GM12875 (cell line): ENCODE measurements at regions not wholly inside any gene's neighbourhood (a gene's known extent, or its start where the extent isn't known, plus 50 kb on each side); places are given as distances from the start of the nearest gene placed in this dataset.

ENCODE experiments used
- H3K4me3 ChIP-seq: one replicate; pipeline ENCODE4 v1.5.1; 2011; ENCODE audit warnings: low read depth, low read length, control low read depth
- TF ChIP-seq, protein P1 (sequence below): IDR thresholded peaks from 2 replicates; pipeline ENCODE4 v1.5.1; 2011; ENCODE audit warnings: low read depth, mild to moderate bottlenecking, control low read depth, inconsistent platforms, low read length, moderate library complexity, borderline replicate concordance; ENCODE audit not compliant: insufficient read depth

DNA sequence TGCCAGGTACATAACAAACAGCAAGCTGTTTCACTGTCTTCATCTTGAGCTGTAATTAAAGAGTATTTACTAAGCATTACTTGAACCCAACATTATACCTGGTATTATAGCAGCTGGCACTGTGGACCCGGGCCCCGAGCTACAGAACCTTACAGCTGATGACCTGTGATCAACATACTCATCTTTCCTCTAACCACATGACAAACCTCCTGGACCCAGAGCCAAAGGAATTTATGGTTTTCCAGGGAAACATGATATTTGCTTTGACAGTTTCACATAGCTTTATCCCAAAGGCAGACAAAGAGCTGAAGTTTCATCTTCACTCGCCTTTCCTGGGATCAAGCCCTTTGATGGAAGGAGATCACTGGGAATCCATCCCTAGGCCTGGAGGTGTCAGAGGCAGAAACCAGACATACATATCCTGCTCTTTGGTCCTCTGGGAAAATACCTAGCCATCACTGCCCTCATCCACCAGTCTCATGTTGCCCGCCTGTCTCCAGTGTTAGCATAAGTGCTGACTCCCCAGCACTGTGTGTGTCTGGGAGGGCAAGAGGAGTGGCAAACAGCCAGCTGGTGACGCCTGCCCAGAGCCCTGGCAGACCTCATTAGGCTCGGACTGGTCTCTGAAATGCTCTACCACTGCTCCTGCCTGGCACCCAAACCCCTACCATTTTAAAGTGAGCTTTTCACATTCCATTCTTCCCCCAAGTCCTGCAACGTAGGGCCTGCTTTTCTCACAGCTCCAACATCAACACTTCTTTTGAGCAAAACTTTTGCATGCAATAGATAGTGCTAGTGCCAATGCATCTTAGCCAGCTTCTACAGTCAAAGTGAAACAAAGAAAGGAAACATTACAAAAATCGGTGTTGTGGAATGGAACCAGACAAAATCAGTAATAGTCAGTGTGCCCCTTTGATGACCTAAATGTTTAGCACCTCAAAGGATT, 138.8 kb upstream of the CTAGE1 start:
- H3K4me3 ChIP-seq = no peak overlapping the region
- TF ChIP-seq, protein P1, sequence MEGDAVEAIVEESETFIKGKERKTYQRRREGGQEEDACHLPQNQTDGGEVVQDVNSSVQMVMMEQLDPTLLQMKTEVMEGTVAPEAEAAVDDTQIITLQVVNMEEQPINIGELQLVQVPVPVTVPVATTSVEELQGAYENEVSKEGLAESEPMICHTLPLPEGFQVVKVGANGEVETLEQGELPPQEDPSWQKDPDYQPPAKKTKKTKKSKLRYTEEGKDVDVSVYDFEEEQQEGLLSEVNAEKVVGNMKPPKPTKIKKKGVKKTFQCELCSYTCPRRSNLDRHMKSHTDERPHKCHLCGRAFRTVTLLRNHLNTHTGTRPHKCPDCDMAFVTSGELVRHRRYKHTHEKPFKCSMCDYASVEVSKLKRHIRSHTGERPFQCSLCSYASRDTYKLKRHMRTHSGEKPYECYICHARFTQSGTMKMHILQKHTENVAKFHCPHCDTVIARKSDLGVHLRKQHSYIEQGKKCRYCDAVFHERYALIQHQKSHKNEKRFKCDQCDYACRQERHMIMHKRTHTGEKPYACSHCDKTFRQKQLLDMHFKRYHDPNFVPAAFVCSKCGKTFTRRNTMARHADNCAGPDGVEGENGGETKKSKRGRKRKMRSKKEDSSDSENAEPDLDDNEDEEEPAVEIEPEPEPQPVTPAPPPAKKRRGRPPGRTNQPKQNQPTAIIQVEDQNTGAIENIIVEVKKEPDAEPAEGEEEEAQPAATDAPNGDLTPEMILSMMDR = no peak

DNA sequence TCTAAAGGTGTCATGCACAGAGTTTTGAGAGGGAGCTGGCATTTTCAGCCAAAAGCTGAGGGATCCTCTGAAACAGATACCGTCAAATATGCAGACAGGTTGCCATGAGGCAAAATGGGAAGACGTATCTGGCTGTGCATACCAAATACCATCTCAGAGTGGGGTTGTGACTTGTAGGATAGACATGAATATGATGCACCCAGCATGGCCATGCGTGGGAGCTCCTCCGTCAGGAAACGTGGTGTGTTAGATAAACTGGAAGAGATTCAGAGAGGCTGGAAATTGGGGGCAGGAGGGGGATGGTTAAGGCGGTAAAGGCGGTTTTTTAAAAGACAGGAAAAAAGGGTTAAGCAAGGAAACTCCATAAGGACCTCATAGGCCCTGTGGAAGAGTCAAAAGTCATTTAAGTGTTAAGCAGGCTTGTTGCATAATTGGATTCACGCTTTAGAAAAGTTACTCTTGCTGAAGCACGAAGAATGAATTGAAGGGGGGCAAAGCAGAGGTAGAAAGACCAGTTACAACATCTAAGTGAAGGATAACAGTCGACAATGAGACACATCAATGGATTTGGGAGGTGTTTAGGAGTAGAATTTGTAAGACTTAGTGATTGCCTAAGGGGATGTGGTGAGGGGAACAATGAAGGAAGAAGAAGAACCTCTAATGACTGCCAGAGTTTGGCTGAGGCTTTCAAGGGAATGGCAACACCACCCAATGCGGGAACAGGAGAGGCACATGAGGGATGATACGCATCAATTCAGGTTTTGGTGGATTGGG, 139.6 kb upstream of the CTAGE1 start:
- H3K4me3 ChIP-seq = no peak overlapping the region
- TF ChIP-seq, protein P1 = no peak

GRCh38 chr18:22558945-22559385, 141.2 kb upstream of the CTAGE1 start:
- no peak overlapping the region for H3K4me3 ChIP-seq
- TF ChIP-seq, protein P1 = no peak

DNA sequence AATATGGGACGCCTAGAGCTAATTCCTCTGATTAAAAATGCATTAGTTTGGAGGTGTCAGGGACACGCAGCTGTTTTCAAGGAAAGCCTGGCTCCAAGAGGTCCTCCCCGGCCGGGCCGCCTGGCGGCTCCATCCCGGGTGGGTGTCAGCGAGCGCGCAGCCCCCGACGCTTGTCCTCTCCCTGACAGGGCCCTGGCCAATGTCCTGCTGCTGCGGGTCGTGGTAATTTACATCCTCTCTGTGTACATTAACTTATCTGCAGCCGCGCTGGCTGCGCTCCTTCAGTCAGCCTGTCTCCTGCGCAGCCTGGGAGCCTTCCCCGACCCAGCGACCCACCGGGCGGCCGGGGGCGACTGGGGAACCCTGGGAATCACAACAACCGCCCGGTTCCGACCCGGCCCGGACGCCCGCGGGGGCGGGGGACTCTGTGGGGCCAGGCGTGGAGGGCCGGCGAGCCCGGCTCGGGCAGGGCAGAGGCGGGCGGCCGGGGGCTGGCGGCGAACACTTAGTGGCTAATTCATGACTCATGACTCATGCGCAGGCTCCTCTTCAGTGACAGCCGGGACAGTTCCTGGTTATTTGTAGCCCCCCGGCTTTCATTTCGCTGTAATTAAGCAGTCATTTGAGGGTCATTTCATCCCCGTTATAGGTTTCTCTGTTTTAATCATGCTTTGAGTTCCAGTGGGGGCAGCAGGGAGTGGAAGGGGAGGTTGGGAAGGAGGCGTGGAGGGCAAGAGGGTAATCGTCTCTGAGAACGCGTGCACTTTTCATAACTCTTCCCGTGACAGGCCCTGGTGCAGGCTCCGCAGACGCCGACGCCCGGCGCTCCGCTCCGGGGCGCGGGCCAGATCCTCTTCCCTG, 141.9 kb upstream of the CTAGE1 start:
- H3K4me3 ChIP-seq = no peak overlapping the region
- TF ChIP-seq, protein P1 = no peak

- TF ChIP-seq, protein P1 = no peak
- H3K4me3 ChIP-seq = no peak overlapping the region
Measured at GRCh38 chr18:22560275-22560610, 142.5 kb upstream of the CTAGE1 start.

DNA sequence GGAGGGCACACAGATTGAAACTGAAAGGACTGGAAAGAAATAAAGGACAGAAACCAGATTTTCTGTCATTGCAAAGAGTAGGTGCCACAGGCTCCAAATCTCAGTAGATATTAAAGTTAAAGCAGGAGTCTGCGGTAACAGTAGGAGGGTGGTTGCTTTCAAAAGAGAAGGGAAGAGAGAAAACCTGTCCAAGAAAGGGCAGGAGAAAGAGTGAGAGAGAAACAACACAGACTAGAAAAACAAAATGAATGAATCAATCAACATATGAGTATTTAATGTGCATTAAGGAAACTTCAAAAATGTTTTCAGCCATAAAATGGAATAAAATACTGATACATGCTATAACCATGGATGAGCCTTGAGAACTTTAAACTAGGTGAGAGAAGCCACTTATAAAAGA, 143.1 kb upstream of the CTAGE1 start:
- TF ChIP-seq, protein P1 = no peak
- no peak overlapping the region for H3K4me3 ChIP-seq
